ENCODE measurements at regions not wholly inside any gene's neighbourhood (a gene's known extent, or its start where the extent isn't known, plus 50 kb on each side); places are given as distances from the start of the nearest gene placed in this dataset.
"Not testable (repeated sequence)": the region's sequence is repeated elsewhere in the genome, so short reads cannot be mapped to it uniquely, and the experiment has no call there.

DNA sequence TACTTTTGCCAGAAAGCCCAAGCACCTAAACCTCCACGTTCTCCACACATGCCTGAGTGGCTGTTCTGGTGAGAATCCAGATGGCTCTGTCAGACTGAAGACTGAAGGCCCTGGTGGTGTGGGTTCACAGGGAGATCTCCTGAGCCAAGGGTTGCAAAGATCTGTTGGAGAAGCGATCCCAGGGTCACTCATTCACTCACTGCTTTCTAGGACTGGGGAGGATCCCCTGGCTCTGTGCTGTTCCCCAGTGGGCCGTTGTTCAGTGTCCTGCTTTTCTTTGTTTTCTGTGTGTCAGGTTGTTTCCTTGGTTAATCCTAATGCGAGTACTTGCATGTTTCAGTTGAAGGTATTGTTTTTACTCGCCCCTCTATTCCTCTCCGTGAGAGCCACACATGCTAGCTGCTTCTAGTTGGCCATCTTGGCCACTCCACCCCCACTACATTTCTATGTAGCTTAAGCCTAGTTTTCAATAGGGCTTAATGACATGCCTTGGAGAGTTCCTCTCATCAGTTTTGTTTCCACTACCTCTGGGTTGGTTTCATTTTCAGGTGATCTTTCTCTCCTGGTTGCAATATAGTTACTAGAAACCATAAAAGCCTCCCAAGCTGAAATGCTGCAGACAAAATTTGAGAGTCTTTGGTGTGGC, 144.5 kb upstream of the SLC38A2 start:
- DNase-seq, result peak; percentile 74

DNA sequence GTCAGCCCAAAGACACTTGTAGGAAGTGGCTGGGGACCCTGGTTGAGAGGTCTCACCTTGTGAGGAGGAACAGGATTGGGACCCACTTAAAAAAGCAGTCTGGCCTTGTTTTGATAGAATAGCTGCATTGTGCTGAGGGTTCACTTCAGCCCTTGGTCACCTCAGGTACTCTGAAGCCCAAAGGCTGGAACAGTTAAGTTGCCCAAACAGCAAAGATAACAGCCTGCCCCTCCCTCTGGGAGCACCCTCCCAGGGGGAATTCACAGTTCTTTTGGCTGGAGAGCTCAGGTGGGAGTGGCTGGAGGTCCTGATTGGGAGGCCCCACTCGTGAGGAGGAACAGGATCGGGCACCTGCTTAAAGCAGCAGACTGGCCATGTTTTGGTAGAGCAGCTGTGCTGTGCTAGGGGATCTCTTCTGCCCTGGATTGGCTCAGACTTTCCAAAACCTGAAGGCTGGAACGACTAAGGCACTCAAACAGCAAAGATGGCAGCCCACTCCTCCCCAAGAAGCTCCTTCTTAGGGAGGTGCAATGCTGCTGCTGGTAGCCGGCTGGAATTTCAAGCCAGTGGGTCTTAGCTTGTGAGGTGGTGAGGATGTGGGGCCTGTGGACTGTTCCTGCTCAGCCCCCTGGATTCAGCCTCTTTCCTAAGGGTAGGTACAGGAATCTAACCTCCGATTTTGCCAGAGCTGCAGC, 143.8 kb upstream of the SLC38A2 start:
- no peak for DNase-seq

DNA sequence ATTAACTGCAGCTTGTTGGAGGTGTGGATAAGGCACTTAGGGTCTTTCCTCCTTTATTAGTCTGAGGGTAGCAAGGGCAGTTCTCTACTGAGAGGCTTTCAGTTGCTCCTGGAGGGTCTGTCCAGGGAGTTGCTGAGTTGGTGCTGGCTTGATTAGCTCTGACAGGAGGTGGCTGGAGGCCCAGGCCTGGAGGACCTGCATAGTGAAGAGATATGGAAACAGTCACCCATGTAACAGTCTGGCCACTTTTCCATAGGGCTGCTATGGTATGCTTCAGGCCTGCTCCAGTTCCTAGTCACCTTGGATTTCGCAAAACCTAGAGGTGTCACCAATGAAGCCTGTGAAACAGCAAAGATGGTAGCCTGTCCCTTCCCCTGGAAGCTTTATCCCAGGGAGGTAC, 143.3 kb upstream of the SLC38A2 start:
- DNase-seq, result no peak

DNA sequence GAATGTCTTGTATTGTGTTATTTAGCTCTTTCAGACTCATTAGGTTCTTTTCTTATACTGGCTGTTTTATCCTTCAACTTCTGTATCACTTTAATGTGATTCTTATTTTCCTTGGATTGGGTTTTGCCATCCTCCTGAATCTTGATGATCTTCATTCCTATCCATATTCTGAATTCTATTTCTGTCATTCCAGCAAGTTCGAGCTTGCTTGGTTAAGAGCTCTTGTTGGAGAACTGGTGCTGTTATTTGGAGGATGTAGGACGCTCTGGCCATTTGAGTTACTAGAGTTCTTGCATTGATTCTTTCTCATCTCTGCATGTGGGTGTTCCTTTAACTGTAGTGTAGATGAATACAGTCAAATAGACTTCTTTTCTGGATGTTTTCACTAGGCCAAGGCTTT, 142.3 kb upstream of the SLC38A2 start:
- DNase-seq, result no peak

DNA sequence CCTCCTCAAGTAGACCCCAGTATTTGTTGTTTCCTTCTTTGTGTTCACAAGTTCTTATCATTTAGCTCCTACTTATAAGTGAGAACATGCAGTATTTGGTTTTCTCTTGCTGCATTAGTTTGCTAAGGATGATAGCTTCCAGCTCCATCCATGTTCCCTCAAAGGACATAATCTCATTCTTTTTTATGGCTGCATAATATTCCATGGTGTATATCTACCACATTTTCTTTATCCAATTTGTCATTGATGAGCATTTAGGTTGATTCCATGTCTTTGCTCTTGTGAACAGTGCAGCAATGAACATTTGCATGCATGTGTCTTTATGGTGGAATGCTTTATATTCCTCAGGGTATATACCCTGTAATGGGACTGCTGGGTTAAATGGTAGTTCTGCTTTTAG, 137.7 kb upstream of the SLC38A2 start:
- DNase-seq, result not testable (repeated sequence)

DNA sequence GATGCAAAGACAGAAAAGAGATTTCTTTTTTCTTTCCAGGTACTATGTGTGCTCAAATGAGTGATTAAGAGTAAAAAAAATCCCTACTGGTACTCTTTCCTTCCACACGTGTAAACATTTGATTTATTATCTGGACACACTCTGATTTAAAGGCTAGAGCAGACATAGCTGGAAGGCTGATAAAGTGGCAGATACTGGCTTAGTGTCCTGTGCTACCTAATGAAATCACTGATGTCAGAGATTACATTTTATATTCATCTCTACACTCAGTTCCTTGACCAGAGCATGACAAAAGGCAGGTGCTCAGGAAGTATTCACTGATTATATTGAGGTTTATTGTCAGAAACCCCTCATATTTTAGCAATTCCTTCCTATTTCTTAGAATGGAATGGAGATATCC, 136.6 kb upstream of the SLC38A2 start:
- no peak for DNase-seq

DNA sequence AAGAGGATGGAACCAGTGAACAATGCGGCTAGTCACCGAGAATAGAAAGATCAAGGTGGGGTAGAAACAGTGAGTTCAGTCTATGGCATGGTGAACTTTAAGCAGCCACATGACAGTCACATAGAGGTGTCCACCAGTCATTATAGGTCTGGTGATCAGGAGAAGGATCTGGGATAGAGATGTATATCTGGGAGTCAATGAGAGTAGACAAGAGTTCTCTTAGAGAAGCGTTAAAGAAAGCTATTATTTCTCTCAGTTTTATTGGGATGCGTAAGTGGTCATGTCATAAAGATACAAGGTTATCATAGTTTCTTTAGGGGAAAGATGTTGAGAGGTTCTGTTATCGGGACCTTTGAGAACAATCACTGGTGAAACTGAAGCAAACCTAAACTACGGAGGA, 136.1 kb upstream of the SLC38A2 start:
- DNase-seq, result no peak

DNA sequence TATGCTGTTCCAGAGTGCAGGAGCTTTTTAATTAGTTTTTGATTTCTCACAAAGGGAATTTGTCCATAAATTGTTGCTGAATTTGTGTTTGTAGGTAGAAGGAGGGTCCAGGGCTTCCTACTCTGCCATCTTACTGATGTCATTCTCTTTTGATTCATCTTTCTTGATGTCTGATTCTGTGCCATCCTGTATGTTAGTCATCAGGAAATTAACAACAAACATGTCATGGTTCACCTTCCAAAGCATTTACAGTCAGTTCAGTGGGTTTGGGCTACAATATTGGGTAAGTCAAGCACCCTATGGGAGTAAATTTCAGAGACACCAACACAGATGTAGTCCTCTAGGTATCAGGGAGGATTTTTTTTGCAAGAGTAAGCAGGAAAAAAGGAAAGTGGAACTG, 135.2 kb upstream of the SLC38A2 start:
- DNase-seq, result no peak

DNA sequence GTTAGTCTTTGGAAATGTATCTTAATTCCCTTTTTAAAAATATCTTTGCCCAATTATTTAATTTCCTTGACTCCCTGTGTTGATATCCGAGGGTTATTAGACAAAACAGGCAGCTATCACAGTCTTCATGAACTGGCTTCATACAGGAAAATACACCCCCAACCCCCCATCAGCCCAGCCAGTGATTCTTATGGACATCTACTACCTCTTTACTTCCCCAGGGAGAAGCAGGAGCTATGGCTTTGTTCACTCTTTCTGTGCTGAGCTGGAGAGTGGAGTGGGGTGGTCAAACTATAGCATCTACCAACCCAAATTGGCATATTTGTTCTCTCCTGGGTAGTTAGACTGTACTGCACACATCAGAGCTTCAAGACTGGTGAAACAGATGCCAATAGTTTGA, 134.4 kb upstream of the SLC38A2 start:
- no peak for DNase-seq

DNA sequence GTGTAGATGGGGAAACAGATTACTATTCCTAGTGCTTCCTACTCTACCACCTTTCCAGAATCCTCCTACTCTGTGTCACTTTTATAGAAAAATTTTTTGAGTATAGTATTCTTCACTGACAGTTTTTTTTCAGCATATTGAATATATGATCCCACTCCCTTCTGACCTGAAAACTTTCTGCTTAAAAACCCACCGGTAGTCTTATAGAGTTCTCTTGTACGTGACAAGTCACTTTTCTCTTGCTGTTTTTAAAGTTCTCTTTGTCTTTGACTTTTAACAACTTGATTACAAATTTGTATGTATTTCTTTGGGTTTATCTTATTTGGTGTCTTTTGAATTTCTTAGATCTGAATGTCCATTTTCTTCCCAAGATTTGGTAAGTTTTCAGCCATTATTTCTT, 133.6 kb upstream of the SLC38A2 start:
- no peak for DNase-seq

DNA sequence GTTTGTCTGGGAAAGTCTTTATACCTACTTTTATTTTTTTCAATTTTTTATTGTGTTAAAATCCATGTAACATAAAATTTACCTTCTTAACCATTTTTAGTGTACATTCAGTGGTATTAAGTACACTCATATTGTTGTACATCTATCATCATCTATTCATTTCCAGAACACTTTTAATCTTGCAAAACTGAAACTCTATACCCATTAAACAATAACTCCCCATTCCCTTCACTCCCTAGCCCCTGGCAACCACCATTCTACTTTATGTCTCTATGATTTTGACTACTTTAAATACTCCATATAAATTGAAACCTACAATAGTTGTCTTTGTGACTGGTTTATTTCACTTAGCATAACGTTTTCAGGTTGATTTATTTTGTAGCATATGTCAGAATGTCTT, 131.9 kb upstream of the SLC38A2 start:
- DNase-seq, result no peak

DNA sequence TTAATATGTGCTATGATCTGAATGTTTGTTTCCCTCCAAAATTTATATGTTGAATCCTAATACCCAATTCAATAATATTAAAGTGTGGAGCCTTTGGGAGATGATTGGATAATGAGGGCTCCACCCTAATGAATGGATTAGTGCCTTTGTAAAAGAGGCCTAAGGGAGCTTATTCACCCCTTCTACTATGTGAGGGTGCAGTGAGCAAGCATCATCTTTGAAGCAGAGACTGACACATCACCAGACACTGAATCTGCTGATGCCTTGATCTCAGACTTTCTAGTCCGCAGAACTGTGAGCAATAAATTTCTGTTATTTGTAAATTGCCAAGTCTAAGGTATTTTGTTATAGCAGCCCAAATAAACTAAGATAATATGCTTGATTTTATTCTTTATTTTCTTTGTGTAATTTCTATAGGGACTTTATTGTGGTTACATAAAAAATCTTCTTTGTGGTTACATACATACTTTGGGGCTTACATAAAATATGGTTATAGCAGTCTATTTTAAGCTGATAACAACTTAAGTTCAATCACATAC, 131.1 kb upstream of the SLC38A2 start:
- DNase-seq, result no peak

DNA sequence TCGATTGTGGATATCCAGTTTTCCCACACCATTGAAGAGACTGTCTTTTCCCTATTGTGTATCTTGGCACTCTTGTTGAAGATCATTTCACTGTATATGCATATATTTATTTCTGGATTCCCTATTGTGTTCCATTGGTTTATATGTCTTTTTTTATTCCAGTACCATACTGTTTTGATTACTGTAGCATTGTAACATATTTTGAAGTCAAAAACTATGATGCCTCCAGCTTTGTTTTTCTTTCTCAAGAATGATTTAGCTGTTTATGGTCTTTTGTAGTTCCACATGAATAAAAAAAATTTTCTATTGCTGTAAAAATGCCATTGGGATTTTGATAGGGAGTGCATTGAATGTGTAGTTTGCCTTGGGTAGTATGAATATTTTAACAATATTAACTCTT, 128.1 kb upstream of the SLC38A2 start:
- no peak for DNase-seq

DNA sequence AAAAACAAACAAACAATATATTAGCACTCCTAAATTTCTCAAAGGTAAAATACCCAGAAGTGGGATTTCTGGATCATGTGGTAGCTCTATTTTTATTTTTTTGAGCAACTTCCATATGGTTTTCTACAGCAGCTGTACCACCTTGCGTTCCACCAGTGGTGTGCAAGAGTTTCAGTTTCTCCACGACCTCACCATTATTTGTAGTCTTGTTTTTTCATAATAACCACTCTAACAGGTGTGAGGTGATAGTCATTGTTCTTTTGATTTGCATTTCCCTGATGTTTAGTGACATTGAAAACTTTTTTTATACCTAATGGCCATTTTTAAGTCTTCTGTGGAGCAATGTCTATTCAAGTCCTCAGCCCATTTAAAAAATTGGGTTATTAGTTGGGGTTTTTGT, 127.3 kb upstream of the SLC38A2 start:
- DNase-seq, result no peak

DNA sequence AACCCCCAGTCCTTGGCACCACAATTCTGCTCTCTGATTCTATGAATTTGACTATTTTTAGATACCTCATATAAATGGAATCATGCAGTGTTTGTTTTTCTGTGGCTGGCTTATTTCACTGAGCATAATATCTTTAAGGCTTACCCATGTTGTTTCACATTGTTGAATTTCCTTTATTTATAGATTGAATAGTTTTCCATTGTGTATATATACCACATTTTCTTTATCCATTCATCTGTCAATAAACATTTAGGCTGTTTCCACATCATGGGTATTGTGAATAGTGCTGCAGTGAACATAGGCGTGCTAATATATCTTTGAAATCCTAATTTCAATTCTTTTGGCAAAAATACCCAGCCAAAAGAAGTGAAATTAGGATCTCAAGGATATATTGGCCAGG, 126.7 kb upstream of the SLC38A2 start:
- no peak for DNase-seq

DNA sequence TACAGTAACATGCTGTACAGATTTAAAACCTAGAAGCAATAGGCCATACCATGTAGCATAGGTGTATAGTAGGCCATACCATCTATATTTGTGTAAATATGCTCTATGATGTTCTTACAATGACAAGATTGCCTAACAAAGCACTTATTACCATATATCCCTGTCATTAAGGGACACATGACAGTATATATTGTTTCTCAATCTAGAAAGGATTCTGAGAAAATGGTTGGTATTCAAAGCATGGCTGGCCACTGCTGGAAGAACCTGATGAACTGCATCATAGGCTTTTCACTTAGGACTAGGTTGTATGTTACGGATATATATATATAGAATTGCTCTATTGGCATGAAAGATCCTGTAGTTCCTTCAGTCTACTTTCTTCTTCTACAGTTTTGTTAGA, 125.2 kb upstream of the SLC38A2 start:
- no peak for DNase-seq

DNA sequence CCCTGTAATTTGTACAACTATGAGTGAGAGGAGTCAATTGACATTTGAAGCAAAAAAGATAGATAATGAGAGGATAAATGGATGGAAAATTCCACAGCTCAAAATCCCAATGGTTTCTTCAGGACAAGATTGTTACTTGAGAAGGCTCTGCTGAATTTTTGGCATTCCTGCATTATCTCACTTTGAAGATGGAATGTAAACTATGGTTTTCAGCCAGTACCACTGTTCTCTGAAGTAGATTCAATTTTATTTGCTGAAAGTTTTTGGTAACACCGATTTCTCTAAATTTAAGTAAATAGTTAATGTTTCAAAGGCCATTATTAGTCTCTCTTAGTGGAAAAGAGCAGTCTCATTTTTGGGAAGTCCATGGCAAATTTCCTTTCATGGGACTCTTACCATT, 121.9 kb upstream of the SLC38A2 start:
- no peak for DNase-seq

DNA sequence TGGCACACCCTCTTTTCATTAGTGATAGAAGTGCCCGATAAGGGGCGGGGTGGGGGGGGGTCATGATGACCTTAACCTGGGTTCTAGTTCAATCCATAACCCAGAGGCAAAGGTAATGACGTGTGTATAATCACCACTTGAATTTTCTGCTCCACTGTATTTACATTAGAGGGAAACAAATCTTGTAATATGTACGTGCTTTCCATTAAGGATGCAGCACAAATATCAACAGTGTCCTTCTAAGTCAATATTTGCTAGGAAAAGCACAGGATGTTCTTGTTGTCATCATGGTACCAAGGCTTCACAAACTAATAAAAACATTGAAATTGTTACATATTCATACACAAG, 121.2 kb upstream of the SLC38A2 start:
- DNase-seq, result no peak

DNA sequence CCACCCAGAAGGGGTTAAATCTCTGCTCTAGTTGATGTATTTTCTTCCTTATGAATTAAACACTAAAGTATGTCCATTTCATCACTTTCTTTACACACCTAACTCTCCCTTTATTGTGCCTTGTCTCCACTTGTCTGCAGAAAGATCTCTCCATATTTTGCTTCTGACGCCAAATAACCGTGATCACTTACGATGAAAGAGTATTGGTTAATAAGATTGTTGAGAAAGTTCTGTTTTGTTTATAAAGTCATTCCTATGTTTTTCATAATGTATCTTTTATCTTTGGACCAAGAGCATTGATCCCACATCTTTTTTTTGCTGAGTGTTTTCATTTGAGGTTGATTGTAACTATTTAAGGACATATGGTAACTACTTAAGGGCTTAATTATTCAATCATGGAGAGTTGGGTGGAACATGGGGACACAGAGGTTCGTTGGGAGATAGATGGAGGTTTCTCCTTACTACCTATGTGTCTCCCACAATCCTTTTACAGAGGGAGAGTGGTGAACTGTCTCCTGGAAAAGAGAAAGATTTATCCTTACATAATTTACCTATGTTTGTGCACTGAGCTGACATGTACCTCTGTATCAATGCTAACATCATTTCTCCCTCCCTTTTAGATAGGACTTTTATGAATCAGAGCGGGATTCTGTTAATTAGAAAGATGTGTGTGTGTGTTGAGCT, 120.7 kb upstream of the SLC38A2 start:
- no peak for DNase-seq

DNA sequence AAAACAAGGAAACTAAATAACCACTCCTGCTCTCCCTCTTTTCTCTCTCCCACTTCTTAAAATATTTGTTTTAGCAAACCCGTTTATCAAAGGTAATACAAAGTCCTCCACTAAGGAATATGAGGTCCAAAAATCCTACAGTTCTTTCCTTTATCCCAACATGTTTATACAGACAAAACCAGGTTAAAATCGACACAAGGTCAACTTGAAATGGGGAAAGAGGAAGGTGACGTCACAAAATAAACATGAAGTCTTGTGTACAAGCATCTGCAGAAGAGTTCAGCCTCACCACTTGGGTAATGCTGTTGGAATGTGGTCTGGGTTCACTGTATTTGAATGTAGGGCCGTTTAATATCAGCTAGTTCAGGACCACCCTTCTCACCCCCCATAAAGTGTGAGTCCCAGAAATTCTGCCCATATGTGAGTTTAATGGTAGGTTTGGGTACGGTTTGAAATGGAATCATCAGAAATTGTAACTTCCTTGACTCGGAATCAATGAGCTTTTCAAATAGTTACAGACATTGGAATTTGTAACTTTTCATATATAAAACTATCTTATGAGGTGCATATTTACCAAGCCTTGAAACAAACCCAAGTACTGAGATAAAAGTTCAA, 120.0 kb upstream of the SLC38A2 start:
- DNase-seq, result no peak

DNA sequence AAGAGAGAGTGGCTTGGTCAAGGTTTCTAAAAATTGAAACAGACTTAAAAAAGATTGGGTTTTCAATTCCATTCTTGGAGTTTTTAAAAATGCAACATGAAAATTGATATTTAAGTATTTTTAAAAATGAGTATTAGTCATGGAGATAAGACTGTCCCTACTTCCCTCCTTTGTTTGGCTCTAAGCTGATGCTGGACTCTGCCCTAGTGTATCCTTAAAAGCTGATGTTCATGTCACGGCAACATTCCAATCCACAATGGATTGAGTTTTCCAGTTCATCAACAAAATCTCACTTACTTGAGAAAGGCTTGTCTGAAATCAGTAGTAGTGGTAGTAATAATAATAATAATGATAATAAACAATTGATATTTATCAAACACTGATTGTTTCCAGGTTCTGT, 119.0 kb upstream of the SLC38A2 start:
- DNase-seq, result no peak

DNA sequence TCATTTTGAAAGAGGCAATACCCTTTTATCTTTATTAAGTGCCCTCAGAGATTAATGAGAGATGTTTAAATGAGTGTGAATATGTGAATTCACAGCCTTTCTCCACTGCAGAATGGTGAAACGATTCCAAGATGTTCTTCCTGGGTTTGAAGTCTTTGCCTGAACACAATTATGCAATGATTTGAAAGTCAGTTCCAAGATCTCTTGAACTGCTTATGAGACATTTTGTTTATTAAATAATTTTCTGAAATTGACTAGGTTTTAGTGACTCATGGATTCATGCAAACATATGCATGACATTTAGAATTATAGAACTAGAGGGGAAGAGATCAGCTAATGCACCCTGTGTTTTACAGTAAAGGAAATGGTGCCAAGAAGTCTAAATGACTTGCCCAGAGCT, 118.1 kb upstream of the SLC38A2 start:
- no peak for DNase-seq

DNA sequence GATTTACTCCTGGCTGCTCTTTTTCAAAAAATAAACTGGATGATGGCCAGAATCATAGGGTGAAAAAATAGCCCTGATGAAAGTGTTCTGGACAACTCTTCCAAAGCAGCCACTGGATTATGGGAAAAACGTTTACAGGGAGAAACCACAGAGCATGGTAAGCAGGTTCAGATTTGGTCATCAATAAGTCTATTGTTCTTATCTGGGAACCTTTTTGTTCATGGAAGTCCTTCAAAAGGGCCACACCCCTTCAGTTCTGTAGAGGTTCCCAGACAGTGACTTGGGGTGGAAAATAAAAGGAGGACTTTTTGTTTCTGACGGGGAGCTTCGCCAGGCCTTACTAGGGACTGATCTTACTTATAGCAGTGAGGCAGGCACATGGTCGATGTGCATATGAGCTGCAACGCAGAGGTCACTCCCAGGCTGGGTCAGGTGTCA, 117.4 kb upstream of the SLC38A2 start:
- no peak for DNase-seq

DNA sequence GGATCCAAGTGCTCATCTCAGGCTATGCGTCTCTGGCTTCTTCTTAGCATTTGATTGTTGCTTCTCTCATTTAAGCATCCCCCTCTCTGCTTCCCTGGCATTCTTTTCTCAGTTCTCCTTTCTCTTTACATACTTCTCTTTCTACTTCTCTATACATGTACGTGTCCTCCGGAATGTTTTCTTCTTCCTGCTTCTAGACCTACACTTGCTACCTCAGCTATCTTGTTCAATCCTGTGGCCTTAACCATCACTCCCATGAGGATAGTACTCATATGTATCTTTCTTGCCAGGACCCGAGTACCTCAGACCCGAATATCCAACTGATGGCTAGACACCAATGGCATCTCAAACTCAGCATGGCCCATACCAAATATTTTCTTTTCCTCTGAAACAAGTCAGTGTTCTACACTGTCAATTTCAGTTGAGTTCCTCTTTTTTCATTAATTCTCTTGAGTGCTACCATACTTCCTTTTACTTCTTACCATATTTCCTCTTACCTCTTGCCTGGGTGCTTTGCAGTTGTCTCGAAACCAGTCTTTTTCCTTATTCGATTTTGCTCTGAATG, 115.1 kb upstream of the SLC38A2 start:
- no peak for DNase-seq

Measured in activated CD4-positive, alpha-beta T cell treated with anti-CD3 and anti-CD28 coated beads, Interleukin-2, amount 50 U/mL, for 16 hours (primary cell).